Esophagus muscularis mucosa (tissue), 4 donors: ENCODE measurements at regions not wholly inside any gene's neighbourhood (a gene's known extent, or its start where the extent isn't known, plus 50 kb on each side); places are given as distances from the start of the nearest gene placed in this dataset.

ENCODE experiments used
- CTCF ChIP-seq, 3 experiments: fragments of 200-600 bp in 2 of 3; fragments of 450-650 bp in 1 of 3; sonication (generic) in 2 of 3; IDR thresholded peaks; one replicate each; pipeline ENCODE4 v1.5.1; 2017 to 2019; ENCODE audit warnings: antibody characterized with exemption in 3 of 3, mild to moderate bottlenecking in 2 of 3, moderate library complexity in 1 of 3
- EP300 ChIP-seq: sonication (generic); formaldehyde crosslinking; IDR thresholded peaks from one replicate; pipeline ENCODE4 v1.6.1; 2017; ENCODE audit warnings: antibody characterized with exemption
- POLR2AphosphoS5 ChIP-seq, 2 donors: sonication (generic); formaldehyde crosslinking; IDR thresholded peaks; one replicate each; pipeline ENCODE4 v1.6.1; 2017; ENCODE audit warnings: antibody characterized with exemption in 2 of 2

- TF ChIP-seq CTCF (IDR thresholded peaks at IDR 0.05) (no peak), EP300 (no peak), POLR2AphosphoS5 (IDR thresholded peaks at IDR 0.05) (no peak)
Observed at GRCh38 chr22:27045103-27045947, 387.9 kb downstream of the MIAT start.
